Activated CD4-positive, alpha-beta memory T cell treated with anti-CD3 and anti-CD28 coated beads for 36 hours (primary cell): ENCODE measurements at regions not wholly inside any gene's neighbourhood (a gene's known extent, or its start where the extent isn't known, plus 50 kb on each side); places are given as distances from the start of the nearest gene placed in this dataset.

ENCODE experiments used
- CTCF ChIA-PET: fragments of 350-600 bp; sonication (Branson Sonifier 250); formaldehyde crosslinking; loops from one replicate; lab custom pipeline; 2021; ENCODE audit warnings: antibody characterized with exemption, inconsistent platforms; lab: Charles Lee
- POLR2A ChIA-PET: fragments of 350-600 bp; sonication (Branson Sonifier 250); formaldehyde crosslinking; loops from one replicate; lab custom pipeline; 2021; ENCODE audit warnings: antibody characterized with exemption; lab: Charles Lee
- DNase-seq: peaks from one replicate; pipeline ENCODE4 v3.0.0-alpha.2; 2020
- H3K27ac Mint-ChIP-seq: one replicate; pipeline ENCODE4 v1.8.0; 2021; ENCODE audit warnings: mixed read lengths
- H3K27me3 Mint-ChIP-seq: one replicate; pipeline ENCODE4 v1.8.0; 2021; ENCODE audit warnings: mixed read lengths
- H3K36me3 Mint-ChIP-seq: one replicate; pipeline ENCODE4 v1.8.0; 2021; ENCODE audit warnings: mixed read lengths
- H3K4me1 Mint-ChIP-seq: one replicate; pipeline ENCODE4 v1.8.0; 2021; ENCODE audit warnings: low read depth, mixed read lengths
- H3K4me3 Mint-ChIP-seq: one replicate; pipeline ENCODE4 v1.8.0; 2021; ENCODE audit warnings: mild to moderate bottlenecking, mixed read lengths
- H3K9me3 Mint-ChIP-seq: one replicate; pipeline ENCODE4 v1.8.0; 2021; ENCODE audit warnings: mixed read lengths
- intact Hi-C: fragments of 100-400 bp; cut with micrococcal nuclease; formaldehyde crosslinking; loops from one replicate; pipeline ENCODE4 v1.15.1; 2023

DNA sequence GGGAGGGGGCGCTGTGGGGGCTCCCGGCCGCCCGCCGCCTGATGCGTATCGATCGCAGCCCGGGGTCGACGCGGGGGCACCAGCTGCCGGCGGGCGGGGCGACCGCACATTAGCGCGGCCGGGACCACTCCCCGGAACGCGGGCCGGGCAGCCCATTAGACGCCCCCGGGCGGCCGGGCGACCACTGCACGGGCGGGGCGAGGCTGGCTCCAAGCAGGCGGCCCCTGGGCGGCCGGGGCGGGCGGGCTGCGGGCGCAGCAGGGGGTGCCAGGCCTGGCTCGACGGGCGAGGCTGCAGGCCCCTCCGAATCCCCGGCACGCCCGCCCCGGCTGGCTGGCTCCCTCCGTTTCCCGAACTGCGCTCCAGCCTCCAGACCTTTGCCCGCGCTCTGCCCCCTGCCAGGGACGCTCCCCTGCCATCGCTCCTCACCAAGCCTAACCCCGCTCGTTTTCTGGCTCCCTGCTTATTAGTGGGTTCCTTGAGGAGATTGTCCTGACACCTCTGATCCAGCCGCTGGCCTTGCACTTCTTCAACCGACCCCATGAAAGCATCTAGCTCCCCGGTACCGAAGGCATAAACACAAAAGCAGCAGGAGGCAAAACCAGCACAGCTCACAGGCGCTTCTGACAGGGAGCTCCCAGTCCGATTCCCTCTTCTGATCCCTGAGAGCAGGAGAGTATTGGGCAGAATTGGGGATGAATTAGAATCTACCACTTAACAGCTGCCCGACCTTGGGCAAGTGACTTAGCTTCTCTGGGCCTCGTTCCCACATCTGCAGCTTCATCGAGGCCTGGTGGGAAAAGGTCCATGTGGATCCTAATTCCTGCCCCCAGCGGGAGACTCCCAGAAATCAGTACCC lies 92.6 kb upstream of the CASZ1 start:
- intact Hi-C loops, result no loop called here
- peaks cover 2% of the 10 kb centered on the region for H3K4me1 Mint-ChIP-seq
- H3K4me3 Mint-ChIP-seq, result no peak overlapping the region
- H3K36me3 Mint-ChIP-seq, result no peaks in the 10 kb centered on the region
- no peaks in the 10 kb centered on the region for H3K9me3 Mint-ChIP-seq
- H3K27me3 Mint-ChIP-seq, result peaks cover 44% of the 10 kb centered on the region
- ChIA-PET CTCF (no interaction called here), POLR2A (no interaction called here)
- no peak overlapping the region for H3K27ac Mint-ChIP-seq
- DNase-seq, result no peak

DNA sequence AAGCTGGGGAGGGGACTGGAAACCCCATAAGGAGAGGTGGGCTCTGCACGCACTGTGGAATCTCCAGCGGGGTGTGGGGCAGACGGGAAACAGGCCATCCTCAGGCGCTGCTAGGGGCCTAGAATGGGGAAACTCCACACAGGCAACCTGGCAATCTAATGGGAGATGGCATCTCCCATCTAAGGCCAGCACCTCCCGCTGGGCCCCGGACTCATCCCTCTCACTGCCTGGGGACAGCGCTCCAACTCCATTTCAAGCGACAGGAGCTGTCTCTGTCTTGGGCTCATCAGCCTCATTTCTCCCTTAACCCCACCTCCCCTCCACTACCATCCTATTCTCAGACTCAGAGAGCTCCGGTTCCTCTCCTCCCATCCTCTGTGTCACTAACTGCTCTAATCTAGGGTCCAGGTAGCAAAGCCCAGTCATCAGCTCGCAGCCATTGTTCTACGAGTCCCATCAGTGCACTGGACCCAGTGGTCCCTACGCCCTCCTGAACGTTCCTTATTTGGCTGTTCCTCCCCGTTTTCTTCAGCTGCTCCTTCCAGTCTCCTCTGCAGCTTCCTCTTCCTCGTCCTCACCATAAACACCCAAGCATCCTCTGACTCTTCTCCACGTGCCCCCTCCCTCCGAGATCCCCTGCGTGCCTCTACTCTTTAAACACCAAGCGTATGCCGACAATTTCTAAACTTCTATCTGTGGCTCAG lies 93.4 kb upstream of the CASZ1 start:
- H3K36me3 Mint-ChIP-seq, result no peaks in the 10 kb centered on the region
- intact Hi-C loops, result no loop called here

DNA sequence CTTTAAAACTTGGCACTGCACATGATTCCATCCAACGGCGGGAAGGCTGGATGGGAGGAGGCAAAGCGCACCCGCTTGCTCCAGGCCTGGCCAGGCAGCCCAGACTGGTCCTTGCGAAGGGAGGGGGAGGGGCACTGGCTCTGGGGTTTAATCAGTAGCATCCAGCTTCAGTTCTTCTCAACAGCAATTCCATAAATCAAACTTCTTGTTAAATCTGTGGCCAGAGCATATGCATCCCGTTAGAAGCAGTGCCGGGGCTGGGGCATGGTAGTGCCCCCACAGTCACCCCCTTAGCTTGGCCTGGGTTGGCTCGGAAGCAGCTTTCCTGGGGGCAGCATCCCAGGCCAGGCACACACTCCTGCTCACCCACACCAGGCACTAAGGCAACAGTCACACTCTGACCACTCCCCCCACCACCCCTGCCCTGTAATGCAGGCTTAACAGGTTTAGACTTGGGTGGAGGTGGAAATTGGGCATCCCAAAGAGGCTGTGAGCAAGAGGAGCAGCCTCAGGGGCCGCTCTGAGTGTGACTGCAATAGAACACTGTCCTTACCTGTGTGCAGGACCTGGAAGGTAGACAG lies 94.1 kb upstream of the CASZ1 start:
- ChIA-PET POLR2A (no interaction called here), CTCF (no interaction called here)
- no peaks in the 10 kb centered on the region for H3K36me3 Mint-ChIP-seq
- H3K9me3 Mint-ChIP-seq, result no peaks in the 10 kb centered on the region
- H3K4me1 Mint-ChIP-seq, result peaks cover 2% of the 10 kb centered on the region
- H3K27ac Mint-ChIP-seq, result no peak overlapping the region
- H3K27me3 Mint-ChIP-seq, result peaks cover 40% of the 10 kb centered on the region
- DNase-seq, result no peak
- intact Hi-C loops, result no loop called here
- H3K4me3 Mint-ChIP-seq, result no peak overlapping the region

More for the DNA sequence above, 93.4 kb upstream of the CASZ1 start:
- Mint-ChIP-seq H3K4me3 (no peak overlapping the region), H3K27me3 (peaks cover 43% of the 10 kb centered on the region), H3K27ac (no peak overlapping the region), H3K9me3 (no peaks in the 10 kb centered on the region), H3K4me1 (peaks cover 2% of the 10 kb centered on the region)
- ChIA-PET CTCF (no interaction called here), POLR2A (no interaction called here)
- no peak for DNase-seq

DNA sequence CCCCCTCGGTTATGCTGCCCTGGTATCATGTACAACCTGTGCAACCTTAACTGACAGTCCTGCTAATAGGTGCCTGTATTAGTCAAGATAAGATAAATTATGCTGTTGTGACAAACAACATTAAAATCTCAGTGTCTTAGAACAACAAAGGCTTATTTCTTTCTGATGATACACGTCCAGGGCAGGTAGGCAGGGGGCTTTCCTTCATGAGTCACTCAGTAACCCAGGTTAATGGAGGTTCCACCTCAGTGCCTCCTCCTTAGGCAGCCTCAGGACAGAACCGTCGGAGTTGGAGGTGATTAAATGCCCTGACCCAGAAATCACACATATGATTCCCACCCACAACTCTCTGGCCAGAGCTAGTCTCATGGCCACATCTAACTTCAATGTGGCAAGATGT lies 94.6 kb upstream of the CASZ1 start:
- Mint-ChIP-seq H3K36me3 (no peaks in the 10 kb centered on the region), H3K4me3 (no peak overlapping the region), H3K27ac (no peak overlapping the region), H3K4me1 (peaks cover 2% of the 10 kb centered on the region), H3K27me3 (peaks cover 38% of the 10 kb centered on the region), H3K9me3 (no peaks in the 10 kb centered on the region)
- POLR2A ChIA-PET, result no interaction called here
- CTCF ChIA-PET, result interaction anchor here (0.8 kb wide), 1 partner anchor 19 kb away, joined by 3 read pairs; no protein-coding TSS in a partner anchor
- DNase-seq, result no peak
- intact Hi-C loops, result no loop called here

DNA sequence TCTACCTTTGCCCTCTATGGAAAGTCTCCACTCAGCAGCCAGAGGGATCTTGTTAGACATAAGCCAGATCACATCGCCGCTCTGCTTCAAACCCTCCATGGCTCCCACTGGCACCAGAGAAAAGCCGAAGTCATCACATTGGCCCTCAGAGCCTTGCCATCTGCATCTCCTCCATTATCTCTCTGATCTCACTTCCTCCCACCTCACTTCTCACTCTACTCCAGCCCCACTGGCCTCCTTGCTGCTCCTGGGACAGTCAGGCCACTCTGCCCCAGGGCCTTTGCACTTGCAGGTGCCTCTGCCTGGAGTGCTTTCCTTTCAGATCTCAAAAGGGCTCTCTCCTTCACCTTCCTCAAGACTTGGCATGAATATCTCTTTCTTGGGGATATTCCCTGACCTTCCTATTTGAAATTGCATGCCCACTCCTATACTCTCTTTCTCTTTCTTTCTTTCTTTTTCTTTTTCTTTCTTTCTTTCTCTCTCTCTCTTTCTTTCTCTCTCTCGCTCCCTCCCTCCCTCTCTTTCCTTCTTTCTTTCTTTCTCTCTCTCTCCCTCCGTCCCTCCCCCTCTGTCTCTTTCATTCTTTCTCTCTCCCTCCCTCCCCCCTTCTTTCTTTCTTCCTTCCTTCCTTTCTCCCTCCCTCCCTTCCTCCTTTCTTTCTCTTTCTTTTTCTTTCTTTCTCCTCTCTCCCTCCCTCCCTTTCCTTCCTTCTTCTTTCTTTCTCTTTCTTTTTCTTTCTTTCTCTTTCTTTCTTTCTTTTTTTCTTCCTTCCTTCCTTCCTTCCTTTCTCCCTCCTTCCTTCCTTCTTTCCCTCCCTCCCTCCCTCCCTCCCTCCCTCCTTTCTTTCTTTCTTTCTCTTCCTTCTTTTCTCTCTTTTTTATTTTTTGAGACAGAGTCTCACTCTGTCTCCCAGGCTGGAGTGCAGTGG lies 96.0 kb upstream of the CASZ1 start:
- H3K4me1 Mint-ChIP-seq, result peaks cover 2% of the 10 kb centered on the region
- no peak for DNase-seq
- no peaks in the 10 kb centered on the region for H3K9me3 Mint-ChIP-seq
- ChIA-PET POLR2A (no interaction called here), CTCF (interaction anchor here (0.8 kb wide), 1 partner anchor 18 kb away, joined by 3 read pairs; no protein-coding TSS in a partner anchor)
- H3K4me3 Mint-ChIP-seq, result no peak overlapping the region
- H3K36me3 Mint-ChIP-seq, result no peaks in the 10 kb centered on the region
- no peak overlapping the region for H3K27ac Mint-ChIP-seq
- intact Hi-C loops, result no loop called here
- peaks cover 32% of the 10 kb centered on the region for H3K27me3 Mint-ChIP-seq

DNA sequence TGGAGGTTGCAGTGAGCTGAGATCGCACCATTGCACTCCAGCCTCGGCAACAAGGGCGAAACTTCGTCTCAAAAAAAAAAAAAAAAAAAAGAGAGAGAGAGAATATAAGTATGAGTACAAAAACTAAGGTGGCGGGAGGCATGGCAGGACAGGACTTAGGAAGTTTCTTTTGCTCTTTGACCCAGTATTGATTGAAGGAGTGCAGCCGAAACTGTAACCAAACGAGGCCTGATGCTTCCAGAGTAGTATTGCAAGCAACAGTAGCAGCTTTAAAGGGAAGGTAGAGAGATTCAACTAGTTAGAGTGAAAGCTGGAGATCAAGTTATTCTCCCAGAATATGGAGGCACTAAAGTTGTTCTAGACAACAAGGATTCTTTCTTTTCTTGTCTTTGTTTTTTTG lies 99.2 kb upstream of the CASZ1 start:
- no peak overlapping the region for H3K4me3 Mint-ChIP-seq
- H3K27me3 Mint-ChIP-seq, result peaks cover 13% of the 10 kb centered on the region
- H3K9me3 Mint-ChIP-seq, result no peaks in the 10 kb centered on the region
- CTCF ChIA-PET, result interaction anchor here (0.7 to 1.1 kb wide), 3 partner anchors 12 to 46 kb away, joined by 3 read pairs; no protein-coding TSS in a partner anchor
- H3K36me3 Mint-ChIP-seq, result no peaks in the 10 kb centered on the region
- POLR2A ChIA-PET, result no interaction called here
- no peak for DNase-seq
- H3K4me1 Mint-ChIP-seq, result no peaks in the 10 kb centered on the region
- H3K27ac Mint-ChIP-seq, result no peak overlapping the region
- intact Hi-C loops, result no loop called here

DNA sequence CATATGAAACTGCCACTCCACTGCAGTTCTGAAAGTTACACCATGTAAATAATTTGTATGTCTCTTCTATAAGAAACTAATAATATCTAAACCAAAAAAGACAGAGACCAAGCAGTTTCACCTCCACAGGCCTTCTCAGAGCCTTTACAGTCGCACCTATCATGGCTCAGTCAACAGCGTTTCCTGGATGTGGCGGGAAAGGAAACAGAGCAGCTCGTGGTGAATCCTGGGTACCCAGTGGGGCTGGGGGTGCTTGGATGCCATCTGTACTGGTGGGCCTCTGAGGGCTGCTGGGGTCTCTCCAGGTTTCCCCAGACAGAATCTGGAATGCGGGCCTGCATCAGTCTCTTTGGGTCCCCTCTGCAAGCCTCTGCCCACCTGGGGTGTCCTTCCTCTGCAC lies 100.2 kb upstream of the CASZ1 start:
- H3K9me3 Mint-ChIP-seq, result no peaks in the 10 kb centered on the region
- no peaks in the 10 kb centered on the region for H3K36me3 Mint-ChIP-seq
- ChIA-PET POLR2A (no interaction called here), CTCF (interaction anchor here (2.2 kb wide), 1 partner anchor 13 kb away, joined by 8 read pairs; no protein-coding TSS in a partner anchor)
- intact Hi-C loops, result no loop called here
- H3K4me1 Mint-ChIP-seq, result no peaks in the 10 kb centered on the region
- H3K27me3 Mint-ChIP-seq, result peaks cover 8% of the 10 kb centered on the region
- no peak overlapping the region for H3K27ac Mint-ChIP-seq
- no peak for DNase-seq
- H3K4me3 Mint-ChIP-seq, result no peak overlapping the region

DNA sequence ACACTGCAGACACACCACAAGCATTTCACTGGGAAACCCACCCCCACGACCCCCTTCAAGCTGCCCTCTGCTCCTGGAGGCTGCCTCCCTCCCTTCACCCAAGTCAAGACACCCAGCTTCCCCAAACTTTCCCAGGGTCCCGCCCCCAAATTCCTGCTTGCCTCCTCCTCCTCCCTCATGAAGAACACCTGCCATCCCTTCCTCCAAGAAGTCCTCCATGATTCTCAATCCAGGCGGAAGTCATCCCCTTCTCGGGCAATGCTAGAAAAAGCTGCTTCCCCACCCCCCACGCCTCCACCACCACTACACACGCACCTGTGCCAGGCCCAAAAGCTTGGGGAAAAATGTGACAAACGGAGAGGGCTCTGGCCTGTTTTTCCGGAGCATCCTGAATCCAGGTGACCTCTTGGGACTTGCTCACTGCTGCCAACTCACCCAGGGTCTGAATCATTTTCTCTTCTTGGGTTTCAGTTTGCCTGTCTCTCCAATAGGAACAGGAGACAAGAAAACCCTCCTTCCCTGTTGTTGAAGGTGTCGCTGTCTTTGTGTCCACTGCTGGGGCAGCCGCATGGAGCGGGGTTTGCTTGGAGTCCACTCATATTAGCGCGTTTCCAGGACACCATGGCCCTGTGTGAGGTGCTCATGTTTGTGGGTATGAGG lies 101.0 kb upstream of the CASZ1 start:
- DNase-seq, result no peak
- H3K27me3 Mint-ChIP-seq, result peaks cover 2% of the 10 kb centered on the region
- no peaks in the 10 kb centered on the region for H3K9me3 Mint-ChIP-seq
- ChIA-PET POLR2A (no interaction called here), CTCF (interaction anchor here (2.2 kb wide), 1 partner anchor 12 kb away, joined by 8 read pairs; no protein-coding TSS in a partner anchor)
- no peaks in the 10 kb centered on the region for H3K4me1 Mint-ChIP-seq
- no peak overlapping the region for H3K27ac Mint-ChIP-seq
- H3K36me3 Mint-ChIP-seq, result no peaks in the 10 kb centered on the region
- no peak overlapping the region for H3K4me3 Mint-ChIP-seq
- intact Hi-C loops, result no loop called here

DNA sequence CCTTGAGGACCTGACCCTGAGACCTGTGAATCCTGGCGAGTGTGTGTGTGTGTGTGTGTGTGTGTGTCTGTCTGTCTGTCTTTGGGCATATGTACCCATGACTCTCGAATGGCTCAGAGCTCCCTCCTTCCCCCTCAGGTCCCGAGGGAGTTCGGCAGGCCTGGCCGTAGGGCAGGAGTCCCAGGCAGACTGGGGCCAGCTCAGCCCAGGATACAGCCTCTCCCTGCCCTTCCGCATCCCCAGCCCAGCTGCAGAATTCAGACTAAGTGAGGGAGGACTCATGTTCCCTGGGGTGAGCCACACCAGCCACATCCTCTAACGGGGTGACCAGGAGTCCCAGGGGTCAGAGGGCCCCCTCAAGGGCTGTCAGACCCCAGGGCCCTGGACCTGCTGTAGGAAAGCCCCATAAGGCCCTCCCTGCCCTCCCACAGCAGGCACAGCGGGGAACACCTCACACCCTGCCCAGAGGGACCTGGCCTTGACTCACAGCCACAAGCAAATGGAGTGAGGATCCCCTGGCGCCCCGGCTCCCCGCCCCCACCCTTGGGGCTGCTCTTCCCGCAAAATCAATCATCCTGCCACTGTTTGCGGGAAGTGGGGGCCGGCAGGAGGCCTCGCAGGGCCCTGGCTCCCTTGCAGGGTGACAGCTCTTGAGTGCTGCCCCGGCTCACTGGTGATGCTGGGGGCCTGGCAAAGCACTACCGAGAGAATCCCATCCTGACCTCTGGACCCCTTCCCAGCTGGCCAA lies 101.7 kb upstream of the CASZ1 start:
- no peak for DNase-seq
- POLR2A ChIA-PET, result no interaction called here
- Mint-ChIP-seq H3K4me1 (no peaks in the 10 kb centered on the region), H3K36me3 (no peaks in the 10 kb centered on the region), H3K9me3 (no peaks in the 10 kb centered on the region), H3K27me3 (peaks cover 2% of the 10 kb centered on the region), H3K4me3 (no peak overlapping the region), H3K27ac (no peak overlapping the region)
- CTCF ChIA-PET, result interaction anchor here (2.2 kb wide), 1 partner anchor 12 kb away, joined by 8 read pairs; no protein-coding TSS in a partner anchor
- intact Hi-C loops, result no loop called here

DNA sequence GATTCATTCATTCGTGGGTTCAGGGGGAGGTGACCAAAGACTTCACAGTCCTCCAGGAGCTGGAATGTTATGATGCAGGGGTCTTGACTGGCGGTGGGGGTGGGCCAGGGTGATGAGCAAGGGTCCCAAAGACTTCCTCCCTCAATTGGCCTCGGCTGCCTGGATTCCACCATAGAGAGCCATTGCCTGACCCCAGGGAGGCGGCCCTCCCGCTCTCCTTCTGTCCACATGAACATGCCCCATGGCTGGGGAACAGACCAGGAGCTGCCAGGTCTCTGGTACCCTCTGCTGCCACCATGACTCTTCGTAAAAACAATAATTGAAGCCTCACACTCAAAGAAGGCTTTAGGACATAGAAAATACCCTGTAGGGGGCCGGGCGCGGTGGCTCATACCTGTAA lies 102.5 kb upstream of the CASZ1 start:
- CTCF ChIA-PET, result no interaction called here
- H3K27ac Mint-ChIP-seq, result no peak overlapping the region
- H3K27me3 Mint-ChIP-seq, result peaks cover 1% of the 10 kb centered on the region
- intact Hi-C loops, result no loop called here
- H3K9me3 Mint-ChIP-seq, result no peaks in the 10 kb centered on the region
- peaks cover 2% of the 10 kb centered on the region for H3K4me1 Mint-ChIP-seq
- POLR2A ChIA-PET, result no interaction called here
- H3K4me3 Mint-ChIP-seq, result no peak overlapping the region
- H3K36me3 Mint-ChIP-seq, result no peaks in the 10 kb centered on the region
- no peak for DNase-seq
